ENCODE measurements at regions not wholly inside any gene's neighbourhood (a gene's known extent, or its start where the extent isn't known, plus 50 kb on each side); places are given as distances from the start of the nearest gene placed in this dataset.

DNA sequence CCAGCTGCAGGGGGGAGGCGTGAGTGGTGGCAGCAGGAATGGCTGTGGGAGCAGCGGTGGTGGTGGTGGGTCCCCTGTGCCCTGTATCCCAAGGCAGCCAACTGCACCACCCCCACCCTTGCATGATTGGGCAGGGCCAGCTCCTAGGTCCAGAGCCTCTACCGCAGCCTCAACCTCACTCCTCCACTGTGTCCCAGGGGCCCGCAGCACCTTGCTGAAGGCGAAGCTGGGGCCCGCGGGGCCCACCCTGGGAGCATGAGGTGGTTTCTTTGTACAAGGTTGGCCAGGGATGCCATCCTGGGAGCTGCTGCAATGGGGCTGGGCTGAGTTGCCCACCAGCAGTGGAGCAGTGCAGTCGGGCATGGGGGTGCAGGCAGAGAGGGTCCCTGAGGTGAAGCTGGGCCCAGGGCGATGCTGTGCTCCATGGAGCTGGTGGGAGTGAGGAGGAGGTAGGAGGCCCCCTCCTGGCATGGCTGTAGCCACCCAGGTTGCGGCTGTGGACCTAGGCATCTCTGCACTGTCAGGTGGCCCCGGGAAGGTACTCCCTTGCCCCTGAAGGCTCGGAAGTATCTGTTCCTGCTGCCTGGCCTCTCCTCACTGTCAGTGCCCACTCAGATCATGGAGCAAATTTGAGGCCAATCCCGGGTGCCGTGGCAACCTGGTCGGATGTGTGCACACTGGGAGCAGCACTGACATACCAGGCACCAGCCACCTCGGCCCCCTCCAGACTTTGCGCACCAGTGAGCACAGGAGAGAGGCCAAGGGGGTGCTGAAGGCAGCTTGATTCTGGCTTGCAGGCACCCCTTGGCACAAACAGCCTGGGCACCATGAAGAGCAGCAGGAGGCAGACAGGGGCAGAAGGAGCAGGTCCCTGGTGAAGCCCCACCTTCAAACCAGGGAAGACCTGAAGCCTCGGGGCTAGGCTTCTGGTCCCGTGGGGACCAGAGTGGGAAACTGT is 60.2 kb upstream of the L3MBTL3 start:
- Histone ChIP-seq H3K4me1 (no peaks in the 10 kb centered on the region), H3K27me3 (ENCODE audit: control insufficient read depth, insufficient read depth, low read length) (no peaks in the 10 kb centered on the region), H2AFZ (no peak overlapping the region), H3K9me3 (ENCODE audit: control insufficient read depth, low read length) (no peaks in the 10 kb centered on the region), H3K4me3 (ENCODE audit: low read depth, low read length) (no peak overlapping the region), H3K4me2 (ENCODE audit: low read length) (no peak overlapping the region), H3K79me2 (no peaks in the 10 kb centered on the region), H3K27ac (no peak overlapping the region), H3K9ac (no peak overlapping the region), H3K36me3 (ENCODE audit: control insufficient read depth, insufficient read depth, low read length) (no peaks in the 10 kb centered on the region)
- no peak for TF ChIP-seq CTCF (IDR thresholded peaks at IDR 0.05)

DNA sequence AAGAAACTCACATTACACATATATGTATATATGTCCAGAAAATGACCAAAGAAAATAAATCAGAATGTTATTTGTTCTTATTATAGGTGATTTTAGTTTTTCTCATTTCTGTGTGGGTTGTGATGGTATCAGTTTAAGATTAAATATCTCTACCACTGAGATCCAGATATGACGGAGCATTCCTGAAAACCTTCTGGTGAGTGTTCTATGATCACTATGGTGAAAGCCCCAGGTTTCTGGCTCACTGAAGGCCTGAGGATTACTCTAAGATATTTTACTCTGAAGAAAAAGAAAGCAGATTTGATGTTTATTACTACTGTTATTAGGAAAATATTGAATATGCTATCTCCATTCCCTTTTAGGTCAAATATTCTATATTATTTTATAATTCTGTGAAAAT is 62.8 kb upstream of the L3MBTL3 start:
- no peak for TF ChIP-seq CTCF (IDR thresholded peaks at IDR 0.05)
- Histone ChIP-seq H3K27ac (no peak overlapping the region), H3K79me2 (no peaks in the 10 kb centered on the region), H3K4me1 (no peaks in the 10 kb centered on the region), H3K9me3 (ENCODE audit: control insufficient read depth, low read length) (no peaks in the 10 kb centered on the region), H3K36me3 (ENCODE audit: control insufficient read depth, insufficient read depth, low read length) (no peaks in the 10 kb centered on the region), H3K27me3 (ENCODE audit: control insufficient read depth, insufficient read depth, low read length) (no peaks in the 10 kb centered on the region), H3K4me3 (ENCODE audit: low read depth, low read length) (no peak overlapping the region), H2AFZ (no peak overlapping the region), H3K4me2 (ENCODE audit: low read length) (no peak overlapping the region), H3K9ac (no peak overlapping the region)

DNA sequence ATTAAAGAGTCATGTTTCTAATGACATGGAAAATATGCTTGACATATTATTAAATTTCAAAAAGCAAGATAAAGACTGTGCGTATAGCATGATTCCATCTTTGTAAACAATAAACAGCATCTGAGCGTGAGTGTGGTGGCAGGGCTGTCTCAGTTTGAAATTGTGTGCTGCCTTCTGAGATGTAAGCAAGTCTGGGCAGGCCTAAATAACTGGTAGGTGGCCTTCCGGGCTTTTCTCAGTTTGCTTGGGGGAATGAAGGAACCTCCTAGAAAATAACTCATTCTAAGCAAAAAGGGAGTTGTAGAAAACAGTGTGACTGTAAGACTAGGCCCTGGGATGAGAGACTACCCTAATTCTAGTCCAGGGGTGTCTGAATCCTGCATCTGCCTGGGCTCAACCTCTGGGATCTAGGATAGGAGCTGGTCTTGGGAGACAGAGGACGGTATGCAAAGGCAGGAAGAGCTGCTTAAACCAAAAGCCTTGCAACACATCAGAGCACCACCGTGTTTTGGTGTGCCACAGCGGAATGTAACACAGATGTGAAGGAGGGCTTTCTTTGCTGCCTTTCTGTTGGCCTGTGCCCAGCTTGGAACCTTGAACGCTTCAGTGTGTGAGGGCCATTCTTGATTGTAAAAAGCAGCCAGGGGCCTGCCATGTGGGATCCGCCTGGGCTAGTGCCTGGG is 63.5 kb upstream of the L3MBTL3 start:
- no peak overlapping the region for H3K9ac ChIP-seq
- no peak overlapping the region for H3K27ac ChIP-seq
- no peaks in the 10 kb centered on the region for H3K9me3 ChIP-seq (ENCODE audit: control insufficient read depth, low read length)
- no peaks in the 10 kb centered on the region for H3K36me3 ChIP-seq (ENCODE audit: control insufficient read depth, insufficient read depth, low read length)
- TF ChIP-seq CTCF (IDR thresholded peaks at IDR 0.05): no peak
- H3K4me1 ChIP-seq: no peaks in the 10 kb centered on the region
- no peak overlapping the region for H3K4me3 ChIP-seq (ENCODE audit: low read depth, low read length)
- H3K79me2 ChIP-seq: no peaks in the 10 kb centered on the region
- H2AFZ ChIP-seq: no peak overlapping the region
- H3K27me3 ChIP-seq (ENCODE audit: control insufficient read depth, insufficient read depth, low read length): no peaks in the 10 kb centered on the region
- no peak overlapping the region for H3K4me2 ChIP-seq (ENCODE audit: low read length)

GRCh38 chr6:129947797-129948196 is 70.6 kb upstream of the L3MBTL3 start:
- Histone ChIP-seq H3K27me3 (ENCODE audit: control insufficient read depth, insufficient read depth, low read length) (no peaks in the 10 kb centered on the region), H2AFZ (no peak overlapping the region), H3K9ac (no peak overlapping the region), H3K27ac (no peak overlapping the region), H3K4me3 (ENCODE audit: low read depth, low read length) (no peak overlapping the region), H3K4me2 (ENCODE audit: low read length) (no peak overlapping the region), H3K9me3 (ENCODE audit: control insufficient read depth, low read length) (no peaks in the 10 kb centered on the region), H3K4me1 (no peaks in the 10 kb centered on the region), H3K36me3 (ENCODE audit: control insufficient read depth, insufficient read depth, low read length) (no peaks in the 10 kb centered on the region), H3K79me2 (no peaks in the 10 kb centered on the region)
- TF ChIP-seq CTCF (IDR thresholded peaks at IDR 0.05): no peak

All from parathyroid adenoma (tissue), 2 donors.